Caco-2 (cell line): ENCODE measurements at regions not wholly inside any gene's neighbourhood (a gene's known extent, or its start where the extent isn't known, plus 50 kb on each side); places are given as distances from the start of the nearest gene placed in this dataset.

Experiments used
- BruUV-seq: library from RNA; stranded (reverse); fragments of 400-500 nt; replicated peaks from 2 replicates; lab custom pipeline; 2021; lab: Mats Ljungman, UMichigan
- CTCF ChIA-PET: fragments of 300-600 bp; sonication (Branson Sonifier 250); formaldehyde crosslinking; loops from one replicate; lab custom pipeline; 2022; ENCODE audit warnings: antibody characterized with exemption; lab: Charles Lee
- POLR2A ChIA-PET: fragments of 300-600 bp; sonication (Branson Sonifier 250); formaldehyde crosslinking; loops from one replicate; lab custom pipeline; 2022; ENCODE audit warnings: antibody characterized with exemption; lab: Charles Lee
- DNase-seq, 2 experiments: peaks; one replicate each; pipeline versions ENCODE4 v3.0.0 to v3.0.0-alpha.2; 2020 to 2022
- H3K27me3 ChIP-seq: replicated peaks from 2 replicates; pipeline ENCODE4 v1.6.0; 2011; ENCODE audit warnings: low read length; ENCODE audit not compliant: control insufficient read depth, insufficient read depth
- H3K36me3 ChIP-seq: 2 replicates; pipeline ENCODE4 v1.5.1; 2011; ENCODE audit warnings: low read length; ENCODE audit not compliant: control insufficient read depth, insufficient read depth
- H3K4me1 ChIP-seq: fragments of 250-450 bp; sonication (Bioruptor Pico); 2 replicates; pipeline ENCODE4 v1.5.1; 2020; ENCODE audit warnings: mild to moderate bottlenecking
- H3K4me3 ChIP-seq: 2 replicates; pipeline ENCODE4 v1.5.1; 2011; ENCODE audit warnings: low read depth, mild to moderate bottlenecking, control low read depth, low read length
- H3K9me3 ChIP-seq: fragments of 250-450 bp; sonication (Bioruptor Pico); 2 replicates; pipeline ENCODE4 v1.5.1; 2020; ENCODE audit warnings: mild to moderate bottlenecking, moderate library complexity
- H3K27ac Mint-ChIP-seq: one replicate; pipeline ENCODE4 v1.8.0; 2022; ENCODE audit warnings: mixed read lengths; ENCODE audit not compliant: unreplicated experiment
- H3K27me3 Mint-ChIP-seq: one replicate; pipeline ENCODE4 v1.8.0; 2022; ENCODE audit warnings: mixed read lengths; ENCODE audit not compliant: insufficient read depth, unreplicated experiment
- H3K36me3 Mint-ChIP-seq: one replicate; pipeline ENCODE4 v1.8.0; 2022; ENCODE audit warnings: mild to moderate bottlenecking, mixed read lengths; ENCODE audit not compliant: insufficient read depth, unreplicated experiment
- H3K4me1 Mint-ChIP-seq: one replicate; pipeline ENCODE4 v1.8.0; 2022; ENCODE audit warnings: low read depth, mixed read lengths; ENCODE audit not compliant: unreplicated experiment
- H3K4me3 Mint-ChIP-seq: one replicate; pipeline ENCODE4 v1.8.0; 2022; ENCODE audit warnings: mild to moderate bottlenecking, moderate library complexity, mixed read lengths; ENCODE audit not compliant: unreplicated experiment
- H3K9me3 Mint-ChIP-seq: one replicate; pipeline ENCODE4 v1.8.0; 2022; ENCODE audit warnings: mixed read lengths; ENCODE audit not compliant: unreplicated experiment
- intact Hi-C: fragments of 100-400 bp; cut with micrococcal nuclease; formaldehyde crosslinking; loops from one replicate; pipeline ENCODE4 v1.10.0; 2022; ENCODE audit not compliant: unreplicated experiment
- TF ChIP-seq, protein P1 (sequence below), 2 experiments: fragments of 200-600 bp in 1 of 2; IDR thresholded peaks; 1 replicate in 1 of 2; 2 replicates in 1 of 2; pipeline versions ENCODE4 v1.5.1 to v1.8.0; 2011 to 2022; ENCODE audit warnings: antibody characterized with exemption in 1 of 2, control low read depth in 1 of 2, inconsistent platforms in 1 of 2, low read depth in 1 of 2, low read length in 1 of 2, mild to moderate bottlenecking in 1 of 2, moderate library complexity in 1 of 2; ENCODE audit not compliant: insufficient read depth in 1 of 2, severe bottlenecking in 1 of 2, unreplicated experiment in 1 of 2

DNA sequence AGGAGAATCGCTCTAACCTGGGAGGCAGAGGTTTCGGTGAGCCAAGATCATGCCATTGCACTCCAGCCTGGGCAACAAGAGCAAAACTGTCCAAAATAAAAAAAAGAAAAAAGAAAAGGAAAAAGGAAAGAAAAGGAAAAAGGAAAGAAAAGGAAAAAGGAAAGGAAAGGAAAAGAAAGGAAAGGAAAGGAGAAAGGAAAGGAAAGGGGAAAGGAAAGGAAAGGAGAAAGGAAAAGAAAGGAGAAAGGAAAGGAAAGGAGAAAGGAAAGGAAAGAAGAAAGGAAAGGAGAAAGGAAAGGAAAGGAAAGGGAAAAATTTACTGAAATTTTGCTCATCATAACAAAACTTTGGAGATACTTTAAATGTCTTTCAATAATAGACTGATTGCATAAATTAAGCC is 391.3 kb upstream of the GYPC start:
- Mint-ChIP-seq H3K4me3 (no peak overlapping the region), H3K36me3 (no peaks in the 10 kb centered on the region), H3K4me1 (no peaks in the 10 kb centered on the region), H3K27ac (no peak overlapping the region), H3K9me3 (no peaks in the 10 kb centered on the region), H3K27me3 (no peaks in the 10 kb centered on the region)
- ChIA-PET POLR2A (no interaction called here), CTCF (no interaction called here)
- Histone ChIP-seq H3K9me3 (no peaks in the 10 kb centered on the region), H3K27me3 (no peaks in the 10 kb centered on the region), H3K36me3 (no peaks in the 10 kb centered on the region), H3K4me1 (no peaks in the 10 kb centered on the region), H3K4me3 (no peak overlapping the region)
- no peak for DNase-seq
- no TSS peak for BruUV-seq
- intact Hi-C loops = no loop called here
- TF ChIP-seq, protein P1, sequence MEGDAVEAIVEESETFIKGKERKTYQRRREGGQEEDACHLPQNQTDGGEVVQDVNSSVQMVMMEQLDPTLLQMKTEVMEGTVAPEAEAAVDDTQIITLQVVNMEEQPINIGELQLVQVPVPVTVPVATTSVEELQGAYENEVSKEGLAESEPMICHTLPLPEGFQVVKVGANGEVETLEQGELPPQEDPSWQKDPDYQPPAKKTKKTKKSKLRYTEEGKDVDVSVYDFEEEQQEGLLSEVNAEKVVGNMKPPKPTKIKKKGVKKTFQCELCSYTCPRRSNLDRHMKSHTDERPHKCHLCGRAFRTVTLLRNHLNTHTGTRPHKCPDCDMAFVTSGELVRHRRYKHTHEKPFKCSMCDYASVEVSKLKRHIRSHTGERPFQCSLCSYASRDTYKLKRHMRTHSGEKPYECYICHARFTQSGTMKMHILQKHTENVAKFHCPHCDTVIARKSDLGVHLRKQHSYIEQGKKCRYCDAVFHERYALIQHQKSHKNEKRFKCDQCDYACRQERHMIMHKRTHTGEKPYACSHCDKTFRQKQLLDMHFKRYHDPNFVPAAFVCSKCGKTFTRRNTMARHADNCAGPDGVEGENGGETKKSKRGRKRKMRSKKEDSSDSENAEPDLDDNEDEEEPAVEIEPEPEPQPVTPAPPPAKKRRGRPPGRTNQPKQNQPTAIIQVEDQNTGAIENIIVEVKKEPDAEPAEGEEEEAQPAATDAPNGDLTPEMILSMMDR (IDR thresholded peaks at IDR 0.05; ENCODE audit: insufficient read depth in 1 of 2, low read depth in 1 of 2, low read length in 1 of 2, severe bottlenecking in 1 of 2, unreplicated experiment in 1 of 2) = no peak

DNA sequence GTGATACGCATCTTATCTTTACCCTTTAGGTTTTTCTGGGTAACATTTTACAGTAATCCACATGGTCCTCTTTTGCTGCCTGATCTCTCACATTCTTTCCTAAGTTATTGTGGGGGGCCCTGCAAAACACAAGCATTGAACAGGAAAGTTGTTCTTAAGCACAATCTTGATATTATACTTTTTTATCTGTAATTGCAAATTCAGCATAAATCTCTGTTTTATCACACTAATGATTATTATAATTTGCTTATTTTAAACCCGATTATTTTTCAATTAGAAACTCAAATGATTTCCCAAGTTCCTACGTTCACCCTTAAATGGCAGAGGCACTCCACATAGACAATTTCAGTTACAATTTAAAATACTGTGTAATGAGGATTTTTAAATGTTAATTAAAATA is 386.0 kb upstream of the GYPC start:
- H3K27me3 ChIP-seq = no peaks in the 10 kb centered on the region
- CTCF ChIA-PET = no interaction called here
- H3K4me3 Mint-ChIP-seq = no peak overlapping the region
- H3K36me3 Mint-ChIP-seq = no peaks in the 10 kb centered on the region
- no peaks in the 10 kb centered on the region for H3K9me3 ChIP-seq
- no peaks in the 10 kb centered on the region for H3K9me3 Mint-ChIP-seq
- intact Hi-C loops = no loop called here
- H3K4me1 Mint-ChIP-seq = peaks cover 5% of the 10 kb centered on the region
- H3K27ac Mint-ChIP-seq = no peak overlapping the region
- no peak for DNase-seq
- H3K4me1 ChIP-seq = no peaks in the 10 kb centered on the region
- H3K4me3 ChIP-seq = no peak overlapping the region
- H3K27me3 Mint-ChIP-seq = no peaks in the 10 kb centered on the region
- TF ChIP-seq, protein P1 (IDR thresholded peaks at IDR 0.05; ENCODE audit: insufficient read depth in 1 of 2, low read depth in 1 of 2, low read length in 1 of 2, severe bottlenecking in 1 of 2, unreplicated experiment in 1 of 2) = no peak
- BruUV-seq = no TSS peak
- H3K36me3 ChIP-seq = no peaks in the 10 kb centered on the region
- POLR2A ChIA-PET = no interaction called here

DNA sequence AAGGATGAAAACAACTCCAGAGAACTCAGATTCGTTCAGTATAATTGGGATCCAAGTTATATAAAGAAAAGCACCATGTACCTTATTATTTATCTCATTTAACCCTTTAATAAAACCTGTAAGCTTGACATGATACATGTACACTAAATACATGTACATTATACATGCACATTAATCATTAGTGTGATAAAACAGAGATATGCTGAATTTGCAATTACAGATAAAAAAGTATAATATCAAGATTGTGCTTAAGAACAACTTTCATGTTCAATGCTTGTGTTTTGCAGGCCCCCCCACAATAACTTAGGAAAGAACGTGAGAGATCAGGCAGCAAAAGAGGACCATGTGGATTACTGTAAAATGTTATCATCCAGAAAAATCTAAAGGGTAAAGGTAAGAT is 385.4 kb upstream of the GYPC start:
- Mint-ChIP-seq H3K36me3 (no peaks in the 10 kb centered on the region), H3K4me3 (no peak overlapping the region), H3K4me1 (peaks cover 5% of the 10 kb centered on the region), H3K27ac (no peak overlapping the region), H3K9me3 (no peaks in the 10 kb centered on the region), H3K27me3 (no peaks in the 10 kb centered on the region)
- intact Hi-C loops = no loop called here
- no peak for DNase-seq
- Histone ChIP-seq H3K4me1 (no peaks in the 10 kb centered on the region), H3K9me3 (no peaks in the 10 kb centered on the region), H3K4me3 (no peak overlapping the region), H3K36me3 (no peaks in the 10 kb centered on the region), H3K27me3 (no peaks in the 10 kb centered on the region)
- ChIA-PET POLR2A (no interaction called here), CTCF (no interaction called here)
- BruUV-seq = no TSS peak
- TF ChIP-seq, protein P1 (IDR thresholded peaks at IDR 0.05; ENCODE audit: insufficient read depth in 1 of 2, low read depth in 1 of 2, low read length in 1 of 2, severe bottlenecking in 1 of 2, unreplicated experiment in 1 of 2) = no peak
